Lung (tissue), 11 donors: ENCODE measurements at regions not wholly inside any gene's neighbourhood (a gene's known extent, or its start where the extent isn't known, plus 50 kb on each side); places are given as distances from the start of the nearest gene placed in this dataset.

Source experiments
- ATAC-seq: fragments of 200-7000 bp; cut with Tn5 transposase; one replicate; pipeline ENCODE4 v1.9.1; 2020; ENCODE audit warnings: moderate number of reproducible peaks; ENCODE audit not compliant: insufficient read depth, low FRiP score
- DNase-seq, 3 donors: peaks; one replicate each; pipeline ENCODE4 v3.0.0-alpha.2; 2013 to 2017
- H3K27ac ChIP-seq, 2 donors: one replicate each; pipeline ENCODE4 v1.5.1; 2013; ENCODE audit warnings: mild to moderate bottlenecking in 2 of 2, moderate library complexity in 2 of 2, control low read depth in 1 of 2, inconsistent platforms in 1 of 2, low read depth in 1 of 2, low read length in 1 of 2
- H3K27me3 ChIP-seq, 3 donors: one replicate each; pipeline ENCODE4 v1.5.1; 2013; ENCODE audit warnings: low read length in 2 of 3; ENCODE audit not compliant: control insufficient read depth in 3 of 3, insufficient read depth in 3 of 3
- H3K36me3 ChIP-seq, 4 donors: one replicate each; pipeline ENCODE4 v1.5.1; 2013; ENCODE audit warnings: low read length in 4 of 4, mild to moderate bottlenecking in 1 of 4, moderate library complexity in 1 of 4; ENCODE audit not compliant: control insufficient read depth in 4 of 4, insufficient read depth in 4 of 4
- H3K4me1 ChIP-seq, 5 donors: one replicate each; pipeline ENCODE4 v1.5.1; 2013; ENCODE audit warnings: low read length in 5 of 5, mild to moderate bottlenecking in 2 of 5, moderate library complexity in 1 of 5; ENCODE audit not compliant: control insufficient read depth in 5 of 5, insufficient read depth in 5 of 5
- H3K4me3 ChIP-seq: one replicate; pipeline ENCODE4 v1.5.1; 2013; ENCODE audit warnings: mild to moderate bottlenecking, control low read depth, moderate library complexity
- H3K9ac ChIP-seq, 2 donors: one replicate each; pipeline ENCODE4 v1.5.1; 2013; ENCODE audit warnings: low read length in 2 of 2, control low read depth in 1 of 2; ENCODE audit not compliant: insufficient read depth in 1 of 2
- H3K9me3 ChIP-seq, 4 donors: one replicate each; pipeline ENCODE4 v1.5.1; 2013; ENCODE audit warnings: low read length in 3 of 4, mild to moderate bottlenecking in 1 of 4, moderate library complexity in 1 of 4; ENCODE audit not compliant: control insufficient read depth in 4 of 4, insufficient read depth in 3 of 4
- CTCF ChIP-seq: IDR thresholded peaks from 2 replicates; pipeline ENCODE4 v1.5.1; 2012; ENCODE audit warnings: mild to moderate bottlenecking; ENCODE audit errors: control extremely low read depth, extremely low read depth
- WGBS, 2 donors: extraction: QIAGEN DNeasy Blood & Tissue Kit; methylation state at CpG; one replicate each; pipeline ENCODE4 v1.1.7; 2013; 5-methylcytosine and 5-hydroxymethylcytosine counted together
- donor health status: control.
- donor health status: control.
- donor health status: Bipolar disorder and iron deficiency.
- donor health status: healthy.
- donor health status: DM: yes; HTN: yes; CAD: no.

DNA sequence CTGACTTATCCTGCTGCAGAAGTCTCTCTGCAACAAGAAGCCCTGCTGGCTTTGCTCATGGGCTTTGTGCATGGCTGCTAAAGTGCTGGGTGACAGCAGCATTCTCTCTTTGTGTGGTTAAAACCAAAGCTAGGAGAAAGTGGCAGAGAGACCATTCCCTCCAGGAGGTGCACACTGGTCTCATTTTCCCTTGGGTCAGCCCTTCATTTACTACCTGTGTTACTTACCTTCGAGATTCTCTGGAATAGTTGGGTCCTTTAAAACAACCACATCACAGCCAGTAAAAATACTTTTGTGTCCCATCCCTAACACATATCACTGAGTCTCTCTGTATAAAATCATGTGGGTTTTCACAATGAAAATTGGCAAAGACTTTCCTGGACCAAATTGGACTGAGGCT lies 315.5 kb downstream of the IRX1 start:
- DNase-seq (no peak), ATAC-seq (no peak)
- no peaks in the 10 kb centered on the region for H3K36me3 ChIP-seq
- no peak overlapping the region for H3K4me3 ChIP-seq
- WGBS, 2 donors: 73 to 86% methylated on average over 1 of the region's 1 CpG
- TF ChIP-seq CTCF: no peak
- no peaks in the 10 kb centered on the region for H3K27me3 ChIP-seq
- no peak overlapping the region for H3K27ac ChIP-seq
- no peak overlapping the region for H3K9ac ChIP-seq
- no peaks in the 10 kb centered on the region for H3K9me3 ChIP-seq
- H3K4me1 ChIP-seq: no peaks in the 10 kb centered on the region

GRCh38 chr5:3911773-3912172 lies 316.1 kb downstream of the IRX1 start:
- H3K27ac ChIP-seq: no peak overlapping the region
- H3K9me3 ChIP-seq: no peaks in the 10 kb centered on the region
- WGBS, 2 donors: 68 to 76% methylated on average over 4 of the region's 4 CpGs
- H3K27me3 ChIP-seq: no peaks in the 10 kb centered on the region
- ATAC-seq (no peak), DNase-seq (no peak)
- no peak for TF ChIP-seq CTCF
- H3K4me3 ChIP-seq: no peak overlapping the region
- no peaks in the 10 kb centered on the region for H3K4me1 ChIP-seq
- H3K9ac ChIP-seq: no peak overlapping the region
- no peaks in the 10 kb centered on the region for H3K36me3 ChIP-seq

DNA sequence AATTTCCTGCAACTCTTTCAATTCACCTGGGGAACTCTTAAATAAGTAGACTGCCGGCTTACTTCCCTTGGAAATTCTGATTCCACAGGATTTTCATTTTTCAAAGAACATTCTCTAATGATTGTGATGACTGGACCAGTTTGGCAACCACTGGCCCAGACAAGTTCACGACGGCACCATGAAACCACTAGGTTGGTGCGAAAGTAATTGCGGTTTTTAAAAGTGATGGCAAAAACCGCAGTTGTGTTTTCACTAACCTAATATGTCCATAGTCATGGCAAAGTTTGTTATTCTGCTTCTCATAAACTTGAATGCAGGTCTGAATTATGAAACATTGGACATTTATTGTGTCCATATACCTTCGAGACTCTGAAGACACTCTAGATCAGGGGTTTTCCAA lies 317.2 kb downstream of the IRX1 start:
- ATAC-seq (no peak), DNase-seq (no peak)
- Histone ChIP-seq H3K27ac (no peak overlapping the region), H3K36me3 (no peaks in the 10 kb centered on the region), H3K4me1 (no peaks in the 10 kb centered on the region), H3K4me3 (no peak overlapping the region), H3K9me3 (no peaks in the 10 kb centered on the region), H3K27me3 (no peaks in the 10 kb centered on the region), H3K9ac (no peak overlapping the region)
- TF ChIP-seq CTCF: no peak
- WGBS, 2 donors: 94 to 96% methylated on average over 7 of the region's 7 CpGs

- Histone ChIP-seq H3K9ac (no peak overlapping the region), H3K27ac (no peak overlapping the region), H3K4me1 (no peaks in the 10 kb centered on the region), H3K4me3 (no peak overlapping the region), H3K9me3 (no peaks in the 10 kb centered on the region), H3K27me3 (no peaks in the 10 kb centered on the region), H3K36me3 (no peaks in the 10 kb centered on the region)
- WGBS, 2 donors: 86 to 88% methylated on average over 3 of the region's 3 CpGs
- DNase-seq: no peak
- no peak for TF ChIP-seq CTCF
- ATAC-seq: no peak
These were observed 317.6 kb downstream of the IRX1 start for GRCh38 chr5:3913279-3913678.
